Thymus (tissue), 11 donors: ENCODE measurements at regions not wholly inside any gene's neighbourhood (a gene's known extent, or its start where the extent isn't known, plus 50 kb on each side); places are given as distances from the start of the nearest gene placed in this dataset.
"Not testable (repeated sequence)": the region's sequence is repeated elsewhere in the genome, so short reads cannot be mapped to it uniquely, and the experiment has no call there.

ENCODE experiments used
- DNase-seq, 9 donors: peaks; one replicate each; pipeline ENCODE4 v3.0.0-alpha.2; 2013; ENCODE audit warnings: low spot score in 9 of 9, low read depth in 6 of 9, missing footprints in 1 of 9
- H3K27ac ChIP-seq, 2 donors: one replicate each; pipeline ENCODE4 v1.5.1; 2013; ENCODE audit warnings: control low read depth in 1 of 2, low read depth in 1 of 2, low read length in 1 of 2, mild to moderate bottlenecking in 1 of 2, moderate library complexity in 1 of 2
- H3K27me3 ChIP-seq, 2 donors: one replicate each; pipeline ENCODE4 v1.5.1; 2013; ENCODE audit warnings: low read length in 1 of 2; ENCODE audit not compliant: control insufficient read depth in 2 of 2, insufficient read depth in 1 of 2
- H3K36me3 ChIP-seq, 2 donors: one replicate each; pipeline ENCODE4 v1.5.1; 2013; ENCODE audit warnings: low read length in 1 of 2, mild to moderate bottlenecking in 1 of 2, moderate library complexity in 1 of 2; ENCODE audit not compliant: control insufficient read depth in 2 of 2, insufficient read depth in 2 of 2
- H3K4me1 ChIP-seq, 2 donors: one replicate each; pipeline ENCODE4 v1.5.1; 2013; ENCODE audit warnings: low read length in 2 of 2; ENCODE audit not compliant: control insufficient read depth in 2 of 2, insufficient read depth in 2 of 2
- H3K4me3 ChIP-seq, 2 donors: one replicate each; pipeline ENCODE4 v1.5.1; 2013; ENCODE audit warnings: low read length in 2 of 2, control low read depth in 1 of 2, mild to moderate bottlenecking in 1 of 2
- H3K9me3 ChIP-seq, 2 donors: one replicate each; pipeline ENCODE4 v1.5.1; 2013; ENCODE audit warnings: low read length in 1 of 2, mild to moderate bottlenecking in 1 of 2; ENCODE audit not compliant: control insufficient read depth in 2 of 2, insufficient read depth in 1 of 2
- WGBS: extraction: QIAGEN DNeasy Blood & Tissue Kit; methylation state at CpG from one replicate; pipeline ENCODE4 v1.1.7; 2013; 5-methylcytosine and 5-hydroxymethylcytosine counted together
- donor health status: healthy.

- Histone ChIP-seq H3K36me3 (no peaks in the 10 kb centered on the region), H3K27me3 (no peaks in the 10 kb centered on the region), H3K27ac (no peak overlapping the region), H3K9me3 (no peaks in the 10 kb centered on the region), H3K4me3 (no peak overlapping the region), H3K4me1 (no peaks in the 10 kb centered on the region)
- WGBS = 91% methylated on average over 5 of the region's 5 CpGs
- no peak for DNase-seq
Observed at GRCh38 chr4:181007751-181008150, 1235.5 kb upstream of the TENM3 start.

GRCh38 chr4:181008164-181008563 is 1235.0 kb upstream of the TENM3 start:
- no peaks in the 10 kb centered on the region for H3K27me3 ChIP-seq
- no peak overlapping the region for H3K27ac ChIP-seq
- H3K9me3 ChIP-seq = no peaks in the 10 kb centered on the region
- no peaks in the 10 kb centered on the region for H3K4me1 ChIP-seq
- no peak overlapping the region for H3K4me3 ChIP-seq
- no peaks in the 10 kb centered on the region for H3K36me3 ChIP-seq
- 86% methylated on average over 4 of the region's 4 CpGs for WGBS
- DNase-seq = no peak

- Histone ChIP-seq H3K4me3 (no peak overlapping the region), H3K9me3 (no peaks in the 10 kb centered on the region), H3K36me3 (no peaks in the 10 kb centered on the region), H3K4me1 (no peaks in the 10 kb centered on the region), H3K27me3 (no peaks in the 10 kb centered on the region), H3K27ac (no peak overlapping the region)
- WGBS = 88% methylated on average over 5 of the region's 5 CpGs
- DNase-seq = no peak
Observed at GRCh38 chr4:181013162-181013561, 1230.0 kb upstream of the TENM3 start.

- no peak overlapping the region for H3K27ac ChIP-seq
- no peak for DNase-seq
- H3K4me3 ChIP-seq = no peak overlapping the region
- H3K36me3 ChIP-seq = no peaks in the 10 kb centered on the region
- no peaks in the 10 kb centered on the region for H3K4me1 ChIP-seq
- WGBS = 88% methylated on average over 5 of the region's 5 CpGs
- H3K9me3 ChIP-seq = no peaks in the 10 kb centered on the region
- H3K27me3 ChIP-seq = no peaks in the 10 kb centered on the region
Observed at GRCh38 chr4:181017038-181017437, 1226.2 kb upstream of the TENM3 start.

- Histone ChIP-seq H3K36me3 (no peaks in the 10 kb centered on the region), H3K27ac (no peak overlapping the region), H3K9me3 (no peaks in the 10 kb centered on the region), H3K27me3 (no peaks in the 10 kb centered on the region), H3K4me1 (no peaks in the 10 kb centered on the region), H3K4me3 (no peak overlapping the region)
- DNase-seq = no peak
- WGBS = 72% methylated on average over 4 of the region's 4 CpGs
Observed at GRCh38 chr4:181018472-181018871, 1224.7 kb upstream of the TENM3 start.

- Histone ChIP-seq H3K27ac (no peak overlapping the region), H3K36me3 (no peaks in the 10 kb centered on the region), H3K4me1 (no peaks in the 10 kb centered on the region), H3K9me3 (no peaks in the 10 kb centered on the region), H3K27me3 (no peaks in the 10 kb centered on the region), H3K4me3 (no peak overlapping the region)
- 86% methylated on average over 5 of the region's 5 CpGs for WGBS
- no peak for DNase-seq
Observed at GRCh38 chr4:181018913-181019312, 1224.3 kb upstream of the TENM3 start.

GRCh38 chr4:181020456-181020855 is 1222.7 kb upstream of the TENM3 start:
- Histone ChIP-seq H3K4me1 (no peaks in the 10 kb centered on the region), H3K4me3 (no peak overlapping the region), H3K9me3 (no peaks in the 10 kb centered on the region), H3K27me3 (no peaks in the 10 kb centered on the region), H3K27ac (no peak overlapping the region), H3K36me3 (no peaks in the 10 kb centered on the region)
- 88% methylated on average over 3 of the region's 3 CpGs for WGBS
- no peak for DNase-seq

- Histone ChIP-seq H3K27ac (no peak overlapping the region), H3K36me3 (no peaks in the 10 kb centered on the region), H3K9me3 (no peaks in the 10 kb centered on the region), H3K4me3 (no peak overlapping the region), H3K4me1 (no peaks in the 10 kb centered on the region), H3K27me3 (no peaks in the 10 kb centered on the region)
- 98% methylated on average over 1 of the region's 1 CpG for WGBS
- DNase-seq = no peak
Observed at GRCh38 chr4:181021213-181021612, 1222.0 kb upstream of the TENM3 start.

- not testable (repeated sequence) for H3K27me3 ChIP-seq, H3K36me3 ChIP-seq, DNase-seq, H3K4me3 ChIP-seq, H3K27ac ChIP-seq, H3K9me3 ChIP-seq, H3K4me1 ChIP-seq
- 94% methylated on average over 14 of the region's 14 CpGs for WGBS
Observed at GRCh38 chr4:181030135-181030921, 1212.9 kb upstream of the TENM3 start.
